ENCODE measurements at regions not wholly inside any gene's neighbourhood (a gene's known extent, or its start where the extent isn't known, plus 50 kb on each side); places are given as distances from the start of the nearest gene placed in this dataset.
"Not testable (repeated sequence)": the region's sequence is repeated elsewhere in the genome, so short reads cannot be mapped to it uniquely, and the experiment has no call there.

DNA sequence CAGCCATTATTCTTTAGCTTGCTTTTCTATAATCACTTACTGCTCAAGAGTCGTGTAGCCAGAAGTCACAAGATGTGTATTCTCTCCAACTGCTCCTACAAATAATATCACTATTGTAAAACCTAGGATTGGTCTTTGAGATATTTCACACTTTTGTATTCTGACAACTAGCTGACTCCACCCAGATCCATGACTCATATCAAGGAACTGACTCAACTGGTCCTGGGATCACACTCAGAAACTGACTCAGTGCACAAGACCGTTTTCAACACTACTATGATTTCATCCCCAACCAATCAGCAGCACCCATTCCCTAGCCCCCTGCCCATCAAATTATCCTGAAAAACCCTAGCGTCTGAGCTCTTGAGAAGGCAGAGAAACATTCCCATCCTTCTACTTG lies 56.5 kb upstream of the ORC5 start:
- no peak for DNase-seq

DNA sequence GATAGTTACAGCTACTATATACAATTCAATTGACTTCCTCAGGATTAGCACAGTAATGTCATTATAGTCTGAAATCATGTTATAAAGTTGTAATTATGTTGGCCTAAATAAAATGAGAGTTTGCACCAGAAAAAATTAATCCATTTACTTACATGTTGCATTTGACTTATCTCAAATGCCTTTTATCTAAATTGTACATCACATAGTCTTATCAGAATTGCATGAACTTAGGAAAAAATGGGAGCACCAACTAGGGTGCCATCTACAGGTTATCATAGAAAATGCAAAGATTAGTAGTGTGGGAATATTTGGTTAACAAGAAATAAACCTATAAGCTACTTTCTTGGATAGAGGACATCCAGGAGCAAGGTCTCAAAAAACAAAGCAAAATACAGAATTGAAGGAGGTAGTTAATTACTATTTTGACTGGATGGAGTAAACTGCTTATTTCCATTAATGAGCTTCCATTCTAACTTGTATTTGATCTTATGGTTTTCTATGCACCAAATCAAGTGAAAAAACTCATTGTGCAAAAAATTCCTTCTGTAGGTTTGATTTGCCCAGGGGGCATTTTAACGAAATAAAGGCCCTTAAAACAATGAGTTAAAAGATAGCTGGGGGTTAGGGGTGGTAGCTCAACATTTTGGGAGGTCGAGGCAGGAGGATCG lies 60.0 kb upstream of the ORC5 start:
- DNase-seq: peak in 1 of 2 donors; percentile 2

DNA sequence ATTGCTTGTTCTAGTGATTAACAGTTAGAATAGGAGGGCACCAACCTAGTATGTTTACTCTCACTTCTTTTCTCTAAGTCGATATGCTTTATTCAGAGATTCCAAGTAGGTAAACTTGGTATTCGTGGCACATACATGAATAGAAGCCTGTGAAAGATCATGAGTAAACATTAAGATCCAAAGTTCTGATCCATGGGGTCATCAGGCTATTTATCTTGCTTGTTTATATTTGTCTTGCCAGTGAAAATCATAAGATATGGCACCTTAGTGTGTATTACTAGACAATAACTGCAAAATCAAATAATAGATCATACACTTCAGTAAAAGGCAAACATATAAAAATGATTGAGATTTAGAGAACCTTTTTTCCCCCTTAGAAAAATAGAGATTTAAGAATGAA lies 56.5 kb upstream of the LHFPL3 start:
- DNase-seq: no peak

DNA sequence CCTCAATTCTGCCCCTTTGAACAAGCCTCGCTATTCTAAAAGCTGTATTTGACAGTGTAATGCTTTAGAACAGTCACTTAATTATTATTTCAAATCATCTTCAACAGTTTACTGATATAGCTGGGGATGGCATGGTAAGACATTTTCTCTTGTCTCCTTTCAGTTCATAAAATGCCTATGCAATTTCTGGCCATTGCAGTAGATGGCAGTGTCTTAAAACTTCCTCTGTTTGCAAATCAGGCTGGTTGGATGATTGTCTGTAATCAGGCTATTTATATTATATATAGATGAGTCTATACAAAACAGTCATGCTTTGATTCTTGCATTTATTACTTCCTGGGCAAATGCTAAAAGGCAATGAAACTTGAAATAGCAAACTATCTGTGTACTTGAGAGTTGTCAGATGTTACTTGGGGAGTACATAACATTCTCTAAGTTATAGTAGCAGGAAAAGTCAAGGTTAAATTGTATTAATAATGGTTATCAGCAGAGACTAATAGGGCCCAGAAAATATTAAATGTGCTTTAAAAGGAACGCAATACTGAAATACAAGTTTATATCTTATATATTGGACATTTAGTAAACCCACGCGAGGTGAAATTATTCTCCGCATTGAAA lies 55.5 kb upstream of the LHFPL3 start:
- no peak for DNase-seq

DNA sequence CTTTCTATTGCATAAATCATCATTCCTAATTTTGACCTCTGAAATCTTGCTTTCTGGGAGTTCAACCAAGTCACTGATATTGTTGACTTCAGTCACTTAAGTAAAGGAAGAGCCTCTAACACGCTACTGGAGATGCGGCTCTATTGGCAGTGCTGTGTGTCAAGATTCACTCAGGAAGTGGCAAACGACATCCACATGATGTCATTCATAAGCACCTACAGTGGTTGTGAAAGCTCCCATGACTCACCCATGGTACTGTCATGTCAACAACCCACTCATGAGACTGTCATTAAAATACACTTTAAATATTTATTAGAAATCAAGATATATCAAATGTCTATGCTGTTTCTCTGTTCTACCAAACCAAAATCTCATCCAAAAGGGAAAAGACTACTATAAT lies 52.5 kb upstream of the LHFPL3 start:
- DNase-seq: no peak

DNA sequence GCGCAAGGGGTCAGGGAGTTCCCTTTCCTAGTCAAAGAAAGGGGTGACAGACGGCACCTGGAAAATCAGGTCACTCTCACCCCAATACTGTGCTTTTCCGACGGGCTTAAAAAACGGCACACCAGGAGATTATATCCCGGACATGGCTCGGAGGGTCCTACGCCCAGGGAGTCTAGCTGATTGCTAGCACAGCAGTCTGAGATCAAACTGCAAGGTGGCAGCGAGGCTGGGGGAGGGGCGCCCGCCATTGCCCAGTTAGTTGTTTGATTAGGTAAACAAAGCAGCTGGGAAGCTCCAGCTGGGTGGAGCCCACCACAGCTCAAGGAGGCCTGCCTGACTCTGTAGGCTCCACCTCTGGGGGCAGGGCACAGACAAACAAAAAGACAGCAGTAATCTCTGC lies 51.7 kb upstream of the LHFPL3 start:
- DNase-seq: not testable (repeated sequence)

All from CD4-positive, alpha-beta T cell treated with Interleukin-4 for 1 hour (primary cell).